Mucosa of descending colon (tissue), 3 donors: ENCODE measurements at regions not wholly inside any gene's neighbourhood (a gene's known extent, or its start where the extent isn't known, plus 50 kb on each side); places are given as distances from the start of the nearest gene placed in this dataset.

Experiments
- ATAC-seq: fragments of 200-7000 bp; cut with Tn5 transposase; one replicate; pipeline ENCODE4 v1.9.1; 2020; ENCODE audit warnings: mild to moderate bottlenecking, moderate library complexity
- DNase-seq, 3 donors: peaks; one replicate each; pipeline ENCODE4 v3.0.0-alpha.2; 2020
- H3K36me3 ChIP-seq: fragments of 200-600 bp; one replicate; pipeline ENCODE4 v1.8.0; 2021; ENCODE audit warnings: low read depth, mild to moderate bottlenecking
- H3K4me1 ChIP-seq: fragments of 200-600 bp; one replicate; pipeline ENCODE4 v1.8.0; 2021; ENCODE audit warnings: low read depth, mild to moderate bottlenecking
- H3K4me3 ChIP-seq: fragments of 200-600 bp; one replicate; pipeline ENCODE4 v1.8.0; 2021; ENCODE audit warnings: mild to moderate bottlenecking
- H3K9me3 ChIP-seq: fragments of 200-600 bp; one replicate; pipeline ENCODE4 v1.8.0; 2021; ENCODE audit warnings: mild to moderate bottlenecking
- CTCF ChIP-seq: fragments of 200-600 bp; IDR thresholded peaks from one replicate; pipeline ENCODE4 v1.8.0; 2022; ENCODE audit warnings: antibody characterized with exemption, mild to moderate bottlenecking
- intact Hi-C, 2 donors: fragments of 100-400 bp; cut with DNase I in 1 of 2; cut with micrococcal nuclease in 1 of 2; formaldehyde crosslinking; loops; one replicate each; pipeline versions ENCODE4 v1.11.0 to v1.11.1; 2022; cut with DNase I, micrococcal nuclease
- donor health status: DM: no; HTN: no; CAD: no; lungs with moderate emphysema.
- donor health status: DM: no; HTN: no; CAD: no.
- donor health status: DM: no; HTN: yes; CAD: no.

- ATAC-seq (no peak), DNase-seq (no peak)
- no peak for TF ChIP-seq CTCF
- H3K36me3 ChIP-seq: no peaks in the 10 kb centered on the region
- no peaks in the 10 kb centered on the region for H3K9me3 ChIP-seq
- H3K4me1 ChIP-seq: no peaks in the 10 kb centered on the region
- no peak overlapping the region for H3K4me3 ChIP-seq
- intact Hi-C loops: no loop called here
These were observed 291.6 kb upstream of the MKI67 start for GRCh38 chr10:128417826-128418225.

GRCh38 chr10:128418819-128419218, 292.6 kb upstream of the MKI67 start:
- TF ChIP-seq CTCF: no peak
- DNase-seq: no peak
- Histone ChIP-seq H3K9me3 (no peaks in the 10 kb centered on the region), H3K36me3 (no peaks in the 10 kb centered on the region), H3K4me1 (no peaks in the 10 kb centered on the region), H3K4me3 (no peak overlapping the region)
- ATAC-seq: no peak
- intact Hi-C loops: no loop called here

- no peaks in the 10 kb centered on the region for H3K36me3 ChIP-seq
- TF ChIP-seq CTCF: no peak
- DNase-seq (no peak), ATAC-seq (no peak)
- H3K4me1 ChIP-seq: no peaks in the 10 kb centered on the region
- no peaks in the 10 kb centered on the region for H3K9me3 ChIP-seq
- H3K4me3 ChIP-seq: no peak overlapping the region
- intact Hi-C loops: no loop called here
These were observed 293.3 kb upstream of the MKI67 start for GRCh38 chr10:128419466-128420019.

- TF ChIP-seq CTCF: no peak
- Histone ChIP-seq H3K4me1 (no peaks in the 10 kb centered on the region), H3K4me3 (no peak overlapping the region), H3K9me3 (no peaks in the 10 kb centered on the region), H3K36me3 (no peaks in the 10 kb centered on the region)
- intact Hi-C loops: no loop called here
- no peak for DNase-seq
- no peak for ATAC-seq
These were observed 294.4 kb upstream of the MKI67 start for GRCh38 chr10:128420623-128421022.

- ATAC-seq: no peak
- Histone ChIP-seq H3K4me1 (no peaks in the 10 kb centered on the region), H3K9me3 (no peaks in the 10 kb centered on the region), H3K4me3 (no peak overlapping the region), H3K36me3 (no peaks in the 10 kb centered on the region)
- no peak for TF ChIP-seq CTCF
- intact Hi-C loops: no loop called here
- DNase-seq: no peak
These were observed 295.3 kb upstream of the MKI67 start for GRCh38 chr10:128421371-128422160.
